HG03196 (cell line): ENCODE measurements at regions not wholly inside any gene's neighbourhood (a gene's known extent, or its start where the extent isn't known, plus 50 kb on each side); places are given as distances from the start of the nearest gene placed in this dataset.
"Not testable (repeated sequence)": the region's sequence is repeated elsewhere in the genome, so short reads cannot be mapped to it uniquely, and the experiment has no call there.

Experiments used
- ATAC-seq: cut with Tn5 transposase; IDR thresholded peaks from one replicate; pipeline ENCODE4 v1.9.1; 2021; ENCODE audit not compliant: unreplicated experiment

- not testable (repeated sequence) for ATAC-seq
Observed at GRCh38 chr5:92271750-92272149, 888.6 kb upstream of the ARRDC3 start.

GRCh38 chr5:92268343-92268742, 885.2 kb upstream of the ARRDC3 start:
- ATAC-seq, result no peak

GRCh38 chr5:92267830-92268229, 884.7 kb upstream of the ARRDC3 start:
- no peak for ATAC-seq

- ATAC-seq, result no peak
Observed at GRCh38 chr5:92265804-92266203, 882.7 kb upstream of the ARRDC3 start.

- not testable (repeated sequence) for ATAC-seq
Observed at GRCh38 chr5:92255605-92256004, 872.5 kb upstream of the ARRDC3 start.

- no peak for ATAC-seq
Observed at GRCh38 chr5:92248518-92248917, 865.4 kb upstream of the ARRDC3 start.

GRCh38 chr5:92242170-92242569, 859.1 kb upstream of the ARRDC3 start:
- ATAC-seq, result no peak

GRCh38 chr5:92237896-92238295, 854.8 kb upstream of the ARRDC3 start:
- no peak for ATAC-seq

- no peak for ATAC-seq
Observed at GRCh38 chr5:92222449-92222848, 839.3 kb upstream of the ARRDC3 start.

GRCh38 chr5:92216852-92217251, 833.7 kb upstream of the ARRDC3 start:
- ATAC-seq, result not testable (repeated sequence)

- ATAC-seq, result no peak
Observed at GRCh38 chr5:92215116-92215515, 832.0 kb upstream of the ARRDC3 start.

- ATAC-seq, result no peak
Observed at GRCh38 chr5:92208265-92208664, 825.1 kb upstream of the ARRDC3 start.

- ATAC-seq, result no peak
Observed at GRCh38 chr5:92207151-92207550, 824.0 kb upstream of the ARRDC3 start.

- no peak for ATAC-seq
Observed at GRCh38 chr5:92206681-92207080, 823.6 kb upstream of the ARRDC3 start.

- ATAC-seq, result not testable (repeated sequence)
Observed at GRCh38 chr5:92199035-92199434, 815.9 kb upstream of the ARRDC3 start.

GRCh38 chr5:92181656-92182055, 798.5 kb upstream of the ARRDC3 start:
- ATAC-seq, result no peak

GRCh38 chr5:92180391-92180790, 797.3 kb upstream of the ARRDC3 start:
- no peak for ATAC-seq

GRCh38 chr5:92179651-92180050, 796.5 kb upstream of the ARRDC3 start:
- ATAC-seq, result no peak

- no peak for ATAC-seq
Observed at GRCh38 chr5:92177926-92178487, 794.9 kb upstream of the ARRDC3 start.

GRCh38 chr5:92163906-92164305, 780.8 kb upstream of the ARRDC3 start:
- no peak for ATAC-seq

- ATAC-seq, result no peak
Observed at GRCh38 chr5:92147798-92148197, 764.7 kb upstream of the ARRDC3 start.

- no peak for ATAC-seq
Observed at GRCh38 chr5:92147266-92147665, 764.1 kb upstream of the ARRDC3 start.

GRCh38 chr5:92145852-92146251, 762.7 kb upstream of the ARRDC3 start:
- no peak for ATAC-seq
